ENCODE measurements at regions not wholly inside any gene's neighbourhood (a gene's known extent, or its start where the extent isn't known, plus 50 kb on each side); places are given as distances from the start of the nearest gene placed in this dataset.

GRCh38 chr1:30183006-30183405 lies 540.4 kb downstream of the MATN1 start:
- TF ChIP-seq EZH2phosphoT487 (IDR thresholded peaks at IDR 0.05; ENCODE audit: borderline replicate concordance) (no peak), SP1 (IDR thresholded peaks at IDR 0.05; ENCODE audit: low read depth) (no peak), FOSL1 (IDR thresholded peaks at IDR 0.05; ENCODE audit: low read depth) (no peak), YY1 (IDR thresholded peaks at IDR 0.05; ENCODE audit: extremely low read depth, insufficient replicate concordance, low read depth, low read length) (no peak), POLR2A (IDR thresholded peaks at IDR 0.05; ENCODE audit: borderline replicate concordance, extremely low read depth, insufficient read depth, insufficient read length) (no peak), EGR1 (IDR thresholded peaks at IDR 0.05; ENCODE audit: low read depth) (no peak), SRF (IDR thresholded peaks at IDR 0.05; ENCODE audit: low read depth) (no peak), POLR2AphosphoS5 (IDR thresholded peaks at IDR 0.05; ENCODE audit: low read depth, low read length) (no peak), ZFX (IDR thresholded peaks at IDR 0.05) (no peak), CEBPB (IDR thresholded peaks at IDR 0.05; ENCODE audit: low read depth) (no peak), CTCF (IDR thresholded peaks at IDR 0.05 in 2 of 3, conservative IDR thresholded peaks at IDR 0.05 in 1 of 3; ENCODE audit: borderline replicate concordance in 1 of 3, insufficient read depth in 1 of 3, low read depth in 2 of 3, low read length in 2 of 3) (no peak), ZNF274 (IDR thresholded peaks at IDR 0.05; ENCODE audit: low read depth, low read length) (no peak), ELF1 (IDR thresholded peaks at IDR 0.05; ENCODE audit: borderline replicate concordance, low read depth) (no peak), SIN3A (IDR thresholded peaks at IDR 0.05; ENCODE audit: low read depth) (no peak), RAD21 (IDR thresholded peaks at IDR 0.05; ENCODE audit: low read depth) (no peak)
- Histone ChIP-seq H3K36me3 (ENCODE audit: control insufficient read depth in 1 of 2, insufficient read depth in 2 of 2, low read length in 2 of 2) (no peaks in the 10 kb centered on the region), H3K9me2 (ENCODE audit: insufficient read depth) (no peaks in the 10 kb centered on the region), H4K20me1 (ENCODE audit: insufficient read depth) (no peaks in the 10 kb centered on the region), H3K4me3 (replicated peaks in 1 of 2; ENCODE audit: low read depth in 1 of 2, low read length in 2 of 2) (no peak overlapping the region), H3K9me3 (ENCODE audit: control insufficient read depth in 1 of 2, insufficient read depth in 1 of 2, low read depth in 1 of 2, low read length in 2 of 2) (no peaks in the 10 kb centered on the region), H2AFZ (ENCODE audit: low read depth, low read length, poor library complexity, severe bottlenecking) (no peak overlapping the region), H3K27me3 (ENCODE audit: insufficient read depth, low read length) (peaks cover 50% of the 10 kb centered on the region; the same call in 1 of the 2 replicates), H3K4me2 (ENCODE audit: low read length) (no peak overlapping the region), H3K9ac (ENCODE audit: low read length) (no peak overlapping the region), H3K4me1 (ENCODE audit: control insufficient read depth in 1 of 2, insufficient read depth in 2 of 2, low read length in 2 of 2) (no peaks in the 10 kb centered on the region), H3K79me2 (ENCODE audit: insufficient read depth, low read length) (no peaks in the 10 kb centered on the region), H3K27ac (ENCODE audit: low read depth, low read length) (no peak overlapping the region)
- ChIA-PET CTCF (interaction anchor here (1.1 kb wide), 1 partner anchor 197 kb away, joined by 3 read pairs; no protein-coding TSS in a partner anchor), POLR2A (no interaction called here), RAD21 (ENCODE audit: low non-redundant PET in 1 of 2, low total read pairs in 2 of 2, uncharacterized antibody in 2 of 2, unreplicated experiment in 2 of 2) (no interaction called here)
- ATAC-seq (no peak), DNase-seq (ENCODE audit: low read depth, low spot score) (no peak)
- intact Hi-C loops (cut with micrococcal nuclease) = no loop called here
- BruUV-seq (replicated peaks) = no TSS peak

Measured in HCT116 (cell line).